22Rv1 (cell line): ENCODE measurements at regions not wholly inside any gene's neighbourhood (a gene's known extent, or its start where the extent isn't known, plus 50 kb on each side); places are given as distances from the start of the nearest gene placed in this dataset.

Experiments
- ZFX ChIP-seq: fragments of 450-650 bp; IDR thresholded peaks from 2 replicates; pipeline ENCODE4 v1.6.1; 2017; ENCODE audit warnings: antibody characterized with exemption, borderline replicate concordance
- TF ChIP-seq, protein P1 (sequence below): fragments of 450-650 bp; IDR thresholded peaks from 2 replicates; pipeline ENCODE4 v1.5.1; 2017; ENCODE audit warnings: mild to moderate bottlenecking

DNA sequence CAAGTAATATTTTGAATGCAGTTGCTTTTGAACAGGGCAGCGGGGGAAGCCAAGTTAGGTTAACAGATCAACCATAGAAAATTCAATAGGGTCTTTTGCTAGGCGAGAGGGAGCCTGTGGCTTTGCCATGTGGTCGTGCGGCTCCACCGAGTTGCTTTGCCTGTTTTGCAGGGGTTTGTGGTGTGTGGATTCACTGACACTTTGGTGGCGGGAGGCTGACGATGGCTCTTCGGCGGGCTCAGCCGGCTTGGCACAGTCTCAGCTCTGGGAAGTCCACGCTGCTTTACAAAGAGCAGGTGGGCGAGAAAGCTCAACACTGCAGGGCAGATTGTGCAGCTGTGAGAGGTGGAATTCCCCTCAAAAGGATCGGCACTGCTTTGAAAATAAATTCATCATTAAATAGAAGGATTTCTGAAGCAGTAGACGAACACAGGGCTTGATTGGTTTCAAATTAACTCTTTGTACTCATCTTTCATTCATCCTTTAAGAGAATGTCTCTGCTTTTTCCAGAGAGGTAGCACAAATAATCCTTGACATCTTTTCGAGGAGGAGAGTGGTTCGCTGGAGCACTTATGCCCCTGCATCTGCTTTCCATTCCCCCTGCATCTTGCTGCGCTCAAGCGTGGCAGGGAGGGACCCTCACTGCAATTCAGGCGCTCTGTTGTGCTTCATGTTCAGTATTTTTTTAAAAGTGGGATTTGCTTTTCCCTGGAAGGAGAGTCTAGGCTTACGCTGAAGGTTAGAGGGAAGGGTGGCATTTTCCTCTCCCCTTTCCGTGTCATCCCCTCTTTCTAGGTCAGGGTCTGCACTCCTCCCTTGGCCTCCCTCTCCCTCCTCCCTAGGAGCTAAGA lies 201.8 kb upstream of the LEF1 start:
- TF ChIP-seq, protein P1, sequence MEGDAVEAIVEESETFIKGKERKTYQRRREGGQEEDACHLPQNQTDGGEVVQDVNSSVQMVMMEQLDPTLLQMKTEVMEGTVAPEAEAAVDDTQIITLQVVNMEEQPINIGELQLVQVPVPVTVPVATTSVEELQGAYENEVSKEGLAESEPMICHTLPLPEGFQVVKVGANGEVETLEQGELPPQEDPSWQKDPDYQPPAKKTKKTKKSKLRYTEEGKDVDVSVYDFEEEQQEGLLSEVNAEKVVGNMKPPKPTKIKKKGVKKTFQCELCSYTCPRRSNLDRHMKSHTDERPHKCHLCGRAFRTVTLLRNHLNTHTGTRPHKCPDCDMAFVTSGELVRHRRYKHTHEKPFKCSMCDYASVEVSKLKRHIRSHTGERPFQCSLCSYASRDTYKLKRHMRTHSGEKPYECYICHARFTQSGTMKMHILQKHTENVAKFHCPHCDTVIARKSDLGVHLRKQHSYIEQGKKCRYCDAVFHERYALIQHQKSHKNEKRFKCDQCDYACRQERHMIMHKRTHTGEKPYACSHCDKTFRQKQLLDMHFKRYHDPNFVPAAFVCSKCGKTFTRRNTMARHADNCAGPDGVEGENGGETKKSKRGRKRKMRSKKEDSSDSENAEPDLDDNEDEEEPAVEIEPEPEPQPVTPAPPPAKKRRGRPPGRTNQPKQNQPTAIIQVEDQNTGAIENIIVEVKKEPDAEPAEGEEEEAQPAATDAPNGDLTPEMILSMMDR: no peak
- no peak for TF ChIP-seq ZFX
